NCI-H510A treated with DMSO at 0.1 percent for 48 hours (cell line): ENCODE measurements at regions not wholly inside any gene's neighbourhood (a gene's known extent, or its start where the extent isn't known, plus 50 kb on each side); places are given as distances from the start of the nearest gene placed in this dataset.
"Not testable (repeated sequence)": the region's sequence is repeated elsewhere in the genome, so short reads cannot be mapped to it uniquely, and the experiment has no call there.

ENCODE experiments used
- DNase-seq: peaks from one replicate; lab custom pipeline; 2025; lab: John Stamatoyannopoulos, UW

GRCh38 chr4:94014484-94015136, 186.1 kb downstream of the ATOH1 start:
- no peak for DNase-seq

DNA sequence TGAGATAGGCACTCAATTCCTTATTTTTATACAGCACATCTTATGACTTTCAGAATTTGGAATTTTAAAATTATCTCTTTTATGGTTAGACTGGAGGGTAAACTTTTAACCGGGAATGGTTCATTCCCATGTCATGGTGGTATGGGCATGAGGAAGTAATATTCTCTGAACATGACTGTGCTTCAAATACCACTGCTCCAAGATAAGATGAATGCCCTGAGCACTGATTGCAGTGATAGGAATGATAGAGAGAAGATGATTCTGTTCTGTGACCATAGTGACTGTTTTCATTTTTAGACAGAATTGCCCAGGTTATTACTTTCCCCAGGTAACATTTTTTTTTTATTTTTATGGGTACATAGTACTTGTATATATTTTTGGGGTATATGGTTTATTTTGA, 187.4 kb downstream of the ATOH1 start:
- no peak for DNase-seq

DNA sequence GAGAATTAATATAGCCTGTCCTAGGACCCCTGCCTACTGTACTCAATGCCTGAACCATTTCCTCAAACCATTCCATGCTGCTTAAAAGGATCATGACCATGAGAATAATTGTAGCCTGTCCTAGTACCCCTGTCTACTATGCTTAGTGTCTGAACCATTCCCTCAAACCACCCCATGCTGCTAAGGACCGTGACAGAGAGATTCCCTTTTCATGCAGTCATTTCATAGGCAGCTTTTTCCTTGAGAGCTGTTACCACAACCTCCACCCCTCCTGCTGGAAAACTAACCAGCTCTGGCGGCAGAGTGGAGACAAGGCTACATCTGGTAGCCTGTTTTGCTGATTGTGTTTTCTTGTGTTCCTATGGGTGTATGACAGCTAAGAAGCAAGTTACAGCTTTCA, 174.9 kb upstream of the SMARCAD1 start:
- no peak for DNase-seq

GRCh38 chr4:94036964-94037363, 170.7 kb upstream of the SMARCAD1 start:
- DNase-seq, result no peak

- no peak for DNase-seq
These were observed 169.5 kb upstream of the SMARCAD1 start for GRCh38 chr4:94038195-94038594.

- DNase-seq, result no peak
These were observed 168.4 kb upstream of the SMARCAD1 start for GRCh38 chr4:94039226-94039625.

DNA sequence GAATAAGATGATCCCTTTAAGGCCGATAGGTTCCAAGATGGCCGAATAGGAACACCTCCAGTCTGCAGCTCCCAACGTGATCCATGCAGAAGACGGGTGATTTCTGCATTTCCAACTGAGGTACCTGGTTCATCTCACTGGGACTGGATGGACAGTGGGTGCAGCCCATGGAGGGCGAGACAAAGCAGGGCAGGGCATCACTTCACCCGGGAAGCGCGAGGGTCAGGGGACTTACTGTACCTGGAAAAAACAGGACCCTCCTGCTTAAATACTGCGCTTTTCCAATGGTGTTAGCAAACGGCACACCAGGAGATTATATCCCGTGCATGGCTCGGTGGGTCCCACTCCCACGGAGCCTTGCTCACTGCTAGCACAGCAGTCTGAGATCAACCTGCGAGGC, 163.2 kb upstream of the SMARCAD1 start:
- not testable (repeated sequence) for DNase-seq

DNA sequence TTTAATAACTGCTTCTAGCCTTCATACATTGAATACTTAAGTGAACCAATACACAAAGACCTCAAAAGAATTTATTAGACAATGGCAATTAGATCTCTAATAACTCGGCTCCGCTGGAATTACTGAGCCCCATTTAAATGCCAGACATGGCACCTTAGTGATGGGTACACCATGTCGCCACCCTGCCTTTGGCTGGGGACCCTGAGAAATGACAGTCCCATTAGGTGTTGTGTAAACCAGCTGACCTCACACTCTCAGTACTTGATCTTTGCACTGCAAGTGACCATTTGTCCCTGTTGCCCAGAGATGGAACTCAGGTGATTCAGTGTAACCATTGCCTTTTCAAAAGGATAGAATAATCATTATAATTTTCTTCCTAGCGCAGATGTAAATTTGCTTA, 144.6 kb upstream of the SMARCAD1 start:
- no peak for DNase-seq

- DNase-seq, result no peak
These were observed 138.6 kb upstream of the SMARCAD1 start for GRCh38 chr4:94068753-94069719.

- no peak for DNase-seq
These were observed 131.2 kb upstream of the SMARCAD1 start for GRCh38 chr4:94076498-94076897.

GRCh38 chr4:94084155-94084554, 123.5 kb upstream of the SMARCAD1 start:
- DNase-seq, result no peak

DNA sequence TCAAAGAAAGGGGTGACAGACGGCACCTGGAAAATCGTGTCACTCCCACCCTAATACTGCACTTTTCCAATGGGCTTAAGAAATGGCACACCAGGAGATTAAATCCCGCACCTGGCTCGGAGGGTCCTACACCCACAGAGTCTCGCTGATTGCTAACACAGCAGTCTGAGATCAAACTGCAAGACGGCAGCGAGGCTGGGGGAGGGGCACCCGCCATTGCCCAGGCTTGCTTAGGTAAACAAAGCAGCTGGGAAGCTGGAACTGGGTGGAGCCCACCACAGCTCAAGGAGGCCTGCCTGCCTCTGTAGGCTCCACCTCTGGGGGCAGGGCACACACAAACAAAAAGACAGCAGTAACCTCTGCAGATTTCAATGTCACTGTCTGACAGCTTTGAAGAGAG, 108.5 kb upstream of the SMARCAD1 start:
- DNase-seq, result not testable (repeated sequence)

DNA sequence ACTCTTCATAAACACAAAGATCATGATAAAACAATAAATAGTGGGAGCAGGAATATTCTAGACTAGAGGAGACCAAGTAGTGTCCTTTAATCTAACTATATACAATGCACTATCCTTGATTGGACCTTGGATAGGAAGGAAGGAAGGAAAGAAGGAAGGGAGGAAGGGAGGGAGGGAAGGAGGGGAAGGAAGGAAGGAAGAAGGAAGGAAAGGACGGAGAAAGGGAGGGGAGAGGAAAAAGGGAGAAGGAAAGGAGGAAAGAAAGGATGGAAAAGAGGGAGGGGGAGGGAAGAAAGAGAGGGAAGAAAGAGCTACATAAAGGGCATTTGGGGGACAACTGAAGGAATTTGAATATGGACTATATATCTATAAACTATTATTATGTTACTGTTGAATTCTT, 95.0 kb upstream of the SMARCAD1 start:
- no peak for DNase-seq

- no peak for DNase-seq
These were observed 92.0 kb upstream of the SMARCAD1 start for GRCh38 chr4:94115687-94116086.

- DNase-seq, result no peak
These were observed 90.8 kb upstream of the SMARCAD1 start for GRCh38 chr4:94116842-94117241.

- no peak for DNase-seq
These were observed 81.0 kb upstream of the SMARCAD1 start for GRCh38 chr4:94126669-94127068.

DNA sequence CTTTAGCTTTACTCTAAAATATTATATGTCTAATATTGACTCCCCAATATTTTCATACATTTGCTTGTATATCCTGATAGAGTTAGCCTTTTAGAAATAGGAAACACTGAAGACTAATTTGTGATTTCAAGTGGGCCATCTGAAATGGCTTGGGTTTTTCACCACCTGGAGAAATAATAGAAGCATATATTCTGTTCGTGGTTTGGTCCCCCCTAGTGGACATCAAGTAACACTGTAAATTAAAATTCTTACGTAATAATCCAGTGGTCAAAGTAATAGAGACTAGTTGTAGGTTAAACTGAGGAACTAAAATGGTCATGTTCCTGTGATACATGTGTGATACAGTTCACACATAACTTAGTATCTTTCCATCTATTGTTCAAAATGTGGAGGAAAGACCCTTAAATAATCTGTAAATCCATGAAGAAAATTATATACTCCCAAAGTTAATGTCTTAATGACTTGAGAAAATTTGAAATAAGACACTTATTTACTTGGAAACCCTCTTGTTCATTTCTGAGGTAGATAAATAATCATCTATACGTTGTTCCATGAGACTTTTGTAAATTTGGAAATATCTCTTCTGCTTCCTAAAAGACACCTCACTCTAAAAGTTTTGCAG, 79.8 kb upstream of the SMARCAD1 start:
- DNase-seq, result peak; percentile 21

- DNase-seq, result peak; percentile 8
These were observed 76.5 kb upstream of the SMARCAD1 start for GRCh38 chr4:94131212-94131611.

DNA sequence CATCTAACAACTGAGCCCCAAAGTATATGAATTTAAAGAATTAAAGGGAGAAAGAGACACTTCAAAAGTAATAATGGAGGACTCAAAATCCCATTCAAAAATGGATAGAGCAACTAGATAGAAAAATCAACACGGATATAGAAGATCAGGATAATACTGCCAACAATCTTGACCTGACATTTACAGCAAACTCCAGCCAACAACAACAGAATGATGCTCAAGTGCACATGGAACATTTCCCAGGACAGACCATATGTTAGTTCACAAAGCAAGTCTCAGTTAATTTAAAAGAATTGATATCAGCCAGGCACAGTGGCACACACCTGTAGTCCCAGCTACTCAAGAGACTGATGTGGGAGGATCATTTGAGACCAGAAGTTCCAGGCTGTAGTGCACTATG, 72.0 kb upstream of the SMARCAD1 start:
- DNase-seq, result no peak

GRCh38 chr4:94139931-94140612, 67.6 kb upstream of the SMARCAD1 start:
- no peak for DNase-seq

DNA sequence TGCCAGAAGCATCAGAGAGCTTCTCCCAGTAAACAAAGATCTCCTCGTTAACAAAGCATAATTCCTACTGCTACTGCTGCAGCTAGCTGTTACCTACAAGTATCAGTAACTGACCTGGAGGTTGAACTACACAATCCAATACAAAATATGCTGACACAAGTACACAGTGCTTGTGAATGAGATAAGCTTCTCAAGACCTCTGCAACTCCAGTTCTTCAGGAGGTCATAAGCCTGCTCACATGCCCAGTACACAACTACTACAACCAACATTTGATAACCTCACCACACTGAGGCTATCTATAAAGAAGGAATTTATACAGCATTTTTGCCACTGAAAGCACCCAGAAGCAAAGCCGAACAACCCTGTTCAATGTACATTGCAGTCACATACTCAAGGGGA, 66.7 kb upstream of the SMARCAD1 start:
- DNase-seq, result no peak

GRCh38 chr4:94148052-94148451, 59.6 kb upstream of the SMARCAD1 start:
- DNase-seq, result peak; percentile 44
